Chondrocyte (in vitro differentiated cells): ENCODE measurements at regions not wholly inside any gene's neighbourhood (a gene's known extent, or its start where the extent isn't known, plus 50 kb on each side); places are given as distances from the start of the nearest gene placed in this dataset.
"Not testable (repeated sequence)": the region's sequence is repeated elsewhere in the genome, so short reads cannot be mapped to it uniquely, and the experiment has no call there.

Experiments
- DNase-seq: peaks from one replicate; pipeline ENCODE4 v3.0.0; 2021; ENCODE audit warnings: mixed read lengths, low spot score
- H3K27ac Mint-ChIP-seq: one replicate; pipeline ENCODE4 v1.8.0; 2021; ENCODE audit warnings: mild to moderate bottlenecking, moderate library complexity, mixed read lengths; ENCODE audit not compliant: unreplicated experiment
- H3K27me3 Mint-ChIP-seq: 2 replicates; pipeline ENCODE4 v1.8.0; 2021; ENCODE audit warnings: low read depth, mixed read lengths
- H3K36me3 Mint-ChIP-seq: 2 replicates; pipeline ENCODE4 v1.8.0; 2021; ENCODE audit warnings: low read depth, mixed read lengths
- H3K4me1 Mint-ChIP-seq: 2 replicates; pipeline ENCODE4 v1.8.0; 2021; ENCODE audit warnings: low read depth, mild to moderate bottlenecking, mixed read lengths
- H3K4me3 Mint-ChIP-seq: one replicate; pipeline ENCODE4 v1.8.0; 2021; ENCODE audit warnings: mild to moderate bottlenecking, moderate library complexity, mixed read lengths; ENCODE audit not compliant: unreplicated experiment
- H3K9me3 Mint-ChIP-seq: 2 replicates; pipeline ENCODE4 v1.8.0; 2021; ENCODE audit warnings: low read depth, mixed read lengths
- CTCF ChIP-seq: fragments of 200-600 bp; sonication (generic); IDR thresholded peaks from 2 replicates; pipeline ENCODE4 v1.5.0; 2021; ENCODE audit warnings: antibody characterized with exemption, mild to moderate bottlenecking, moderate library complexity

GRCh38 chr5:88063813-88064212 is 204.8 kb downstream of the TMEM161B start:
- no peaks in the 10 kb centered on the region for H3K4me1 Mint-ChIP-seq
- no peak overlapping the region for H3K27ac Mint-ChIP-seq
- TF ChIP-seq CTCF, result no peak
- peaks cover 18% of the 10 kb centered on the region for H3K9me3 Mint-ChIP-seq
- no peak overlapping the region for H3K4me3 Mint-ChIP-seq
- H3K36me3 Mint-ChIP-seq, result no peaks in the 10 kb centered on the region
- H3K27me3 Mint-ChIP-seq, result peaks cover 3% of the 10 kb centered on the region
- no peak for DNase-seq

- no peaks in the 10 kb centered on the region for H3K4me1 Mint-ChIP-seq
Measured at GRCh38 chr5:88060194-88060593, 208.5 kb downstream of the TMEM161B start.

GRCh38 chr5:88058625-88059024 is 210.0 kb downstream of the TMEM161B start:
- Mint-ChIP-seq H3K27me3 (no peaks in the 10 kb centered on the region), H3K4me1 (no peaks in the 10 kb centered on the region), H3K9me3 (peaks cover 15% of the 10 kb centered on the region), H3K27ac (no peak overlapping the region), H3K4me3 (no peak overlapping the region), H3K36me3 (no peaks in the 10 kb centered on the region)
- no peak for TF ChIP-seq CTCF
- no peak for DNase-seq

More at GRCh38 chr5:88060194-88060593, 208.5 kb downstream of the TMEM161B start:
- no peak overlapping the region for H3K4me3 Mint-ChIP-seq
- peaks cover 12% of the 10 kb centered on the region for H3K9me3 Mint-ChIP-seq
- no peak for TF ChIP-seq CTCF
- H3K27me3 Mint-ChIP-seq, result peaks cover under 1% of the 10 kb centered on the region
- no peaks in the 10 kb centered on the region for H3K36me3 Mint-ChIP-seq
- no peak overlapping the region for H3K27ac Mint-ChIP-seq
- no peak for DNase-seq

- not testable (repeated sequence) for H3K27me3 Mint-ChIP-seq, H3K36me3 Mint-ChIP-seq, H3K4me3 Mint-ChIP-seq, DNase-seq, H3K4me1 Mint-ChIP-seq, H3K9me3 Mint-ChIP-seq, H3K27ac Mint-ChIP-seq
Measured at GRCh38 chr5:88052468-88052867, 216.2 kb downstream of the TMEM161B start.

GRCh38 chr5:88051148-88051547 is 217.5 kb downstream of the TMEM161B start:
- H3K27ac Mint-ChIP-seq, result no peak overlapping the region
- TF ChIP-seq CTCF, result no peak
- no peaks in the 10 kb centered on the region for H3K4me1 Mint-ChIP-seq
- no peak for DNase-seq
- peaks cover 5% of the 10 kb centered on the region for H3K9me3 Mint-ChIP-seq
- H3K27me3 Mint-ChIP-seq, result no peaks in the 10 kb centered on the region
- no peak overlapping the region for H3K4me3 Mint-ChIP-seq
- no peaks in the 10 kb centered on the region for H3K36me3 Mint-ChIP-seq

- H3K4me1 Mint-ChIP-seq, result no peaks in the 10 kb centered on the region
- no peak for TF ChIP-seq CTCF
- H3K9me3 Mint-ChIP-seq, result peaks cover 4% of the 10 kb centered on the region
- H3K4me3 Mint-ChIP-seq, result no peak overlapping the region
- H3K36me3 Mint-ChIP-seq, result no peaks in the 10 kb centered on the region
- no peak overlapping the region for H3K27ac Mint-ChIP-seq
- no peak for DNase-seq
- no peaks in the 10 kb centered on the region for H3K27me3 Mint-ChIP-seq
Measured at GRCh38 chr5:88049737-88050136, 218.9 kb downstream of the TMEM161B start.
